HG03342 (cell line): ENCODE measurements at regions not wholly inside any gene's neighbourhood (a gene's known extent, or its start where the extent isn't known, plus 50 kb on each side); places are given as distances from the start of the nearest gene placed in this dataset.
A peak's percentile ranks its signal among the peaks of the same experiment; 100 is the strongest.

Experiments
- ATAC-seq: cut with Tn5 transposase; IDR thresholded peaks from one replicate; pipeline ENCODE4 v1.9.1; 2021; ENCODE audit warnings: mild to moderate bottlenecking, moderate library complexity; ENCODE audit not compliant: unreplicated experiment

DNA sequence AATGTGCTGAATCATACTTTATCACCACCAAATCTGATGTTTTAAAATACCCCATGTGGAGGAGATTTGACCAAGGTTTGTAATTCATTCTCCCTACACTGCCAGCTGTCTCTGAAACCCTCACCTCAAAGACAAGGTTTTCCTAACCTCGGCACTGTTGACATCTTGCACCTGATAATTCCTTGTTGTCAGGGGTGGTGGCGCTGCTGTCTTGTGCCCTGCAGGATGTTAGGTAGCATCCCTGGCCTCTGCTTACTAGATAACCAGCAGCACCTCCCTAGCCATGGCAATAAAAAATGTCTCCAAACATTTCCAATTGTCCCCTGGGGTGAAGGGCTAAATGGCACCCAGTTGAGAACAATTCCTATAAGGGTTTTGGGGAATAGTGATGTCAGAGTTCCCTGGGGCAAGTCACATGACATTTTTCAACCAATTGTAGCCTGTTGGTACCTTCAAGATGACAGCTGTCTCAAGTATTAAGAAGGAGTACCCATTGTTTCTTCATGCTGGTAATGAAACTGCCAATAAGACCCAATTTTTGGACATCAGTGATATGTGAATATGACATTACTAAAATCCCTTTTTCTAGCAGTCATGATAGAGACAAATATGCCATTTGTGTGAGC, 160.6 kb upstream of the PLCXD3 start:
- ATAC-seq: no peak

- ATAC-seq: no peak
These were observed 159.8 kb upstream of the PLCXD3 start for GRCh38 chr5:41670216-41670615.

DNA sequence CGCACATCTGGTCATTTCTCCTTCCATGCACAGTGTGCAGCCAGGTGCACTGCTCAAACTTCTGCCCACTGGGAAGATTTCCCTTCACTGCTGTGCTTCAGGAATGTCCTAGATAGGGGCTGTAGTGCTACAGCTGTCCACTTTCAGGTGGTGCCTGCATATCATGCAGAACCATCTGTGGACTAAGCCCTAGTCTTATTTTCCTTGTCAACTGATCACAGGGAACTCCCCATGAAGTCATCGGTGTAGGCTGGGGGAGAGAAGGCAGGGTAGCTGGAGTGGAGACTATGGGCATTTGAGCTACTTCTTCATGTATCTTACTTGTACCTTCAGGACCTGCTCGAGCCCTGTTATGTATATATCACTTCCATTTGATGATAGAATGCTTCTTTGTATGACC, 150.9 kb upstream of the PLCXD3 start:
- ATAC-seq: no peak

- ATAC-seq: no peak
These were observed 146.2 kb upstream of the PLCXD3 start for GRCh38 chr5:41656597-41656996.

DNA sequence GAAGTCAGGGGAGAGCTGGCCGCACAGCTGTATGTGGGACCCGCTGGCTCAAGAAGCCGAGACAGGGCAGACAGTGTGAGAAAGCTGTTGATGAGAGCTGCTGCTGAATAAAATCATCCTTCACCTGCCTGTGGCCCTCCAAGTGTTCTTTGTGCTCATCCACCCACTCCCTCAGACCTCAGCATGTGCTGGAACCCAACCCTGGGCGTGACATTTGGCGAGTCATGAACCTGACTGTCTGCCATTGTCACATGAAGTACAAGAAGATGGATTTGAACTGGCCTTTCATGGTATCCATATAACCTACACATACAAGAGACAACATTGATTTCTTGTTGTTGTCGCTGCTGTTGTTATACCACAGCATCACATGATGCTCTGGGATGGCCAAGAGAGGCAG, 139.7 kb upstream of the PLCXD3 start:
- ATAC-seq: no peak

- ATAC-seq: no peak
These were observed 139.3 kb upstream of the PLCXD3 start for GRCh38 chr5:41649659-41650058.

DNA sequence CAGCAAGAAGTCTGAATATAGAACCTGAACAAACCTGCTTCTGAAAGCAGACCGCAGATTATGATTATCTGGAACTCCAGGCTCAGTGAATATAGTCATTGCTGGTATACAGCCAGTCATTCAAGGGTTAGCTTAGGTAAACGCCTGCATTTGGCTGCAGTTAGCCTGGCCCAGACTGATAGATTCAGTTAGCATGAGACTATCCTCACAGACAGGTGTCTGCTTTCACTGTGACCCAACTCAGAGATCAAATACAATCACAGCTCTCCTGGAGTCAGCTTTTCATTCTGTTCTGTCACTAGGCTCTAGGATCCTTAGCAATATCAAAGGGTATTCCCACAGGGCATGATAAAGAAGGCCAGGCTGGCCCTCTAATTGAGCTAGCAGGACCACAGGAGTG, 138.6 kb upstream of the PLCXD3 start:
- no peak for ATAC-seq

GRCh38 chr5:41641621-41642020, 131.2 kb upstream of the PLCXD3 start:
- ATAC-seq: no peak

DNA sequence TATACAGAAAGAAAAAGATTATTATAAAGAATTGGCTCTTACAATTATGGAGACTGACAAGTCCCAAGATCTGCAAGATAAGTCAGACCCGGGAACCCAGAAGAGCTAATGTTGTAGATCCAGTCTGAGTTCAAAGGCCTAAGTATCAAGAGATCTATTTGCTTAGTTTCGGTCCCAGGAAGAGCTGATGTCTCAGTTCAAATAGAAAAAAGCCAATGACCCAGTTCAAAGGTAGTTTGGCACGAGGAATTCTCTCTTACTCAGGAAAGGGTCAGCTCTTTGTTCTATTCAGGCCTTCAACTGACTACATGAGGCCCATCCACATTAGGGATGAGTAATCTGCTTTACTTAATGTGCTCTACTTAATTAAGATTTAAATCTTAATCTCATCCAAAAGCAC, 128.3 kb upstream of the PLCXD3 start:
- no peak for ATAC-seq

GRCh38 chr5:41637869-41638268, 127.5 kb upstream of the PLCXD3 start:
- no peak for ATAC-seq

- no peak for ATAC-seq
These were observed 127.0 kb upstream of the PLCXD3 start for GRCh38 chr5:41637424-41637823.

GRCh38 chr5:41636605-41637004, 126.2 kb upstream of the PLCXD3 start:
- ATAC-seq: peak; percentile 88

GRCh38 chr5:41629897-41630296, 119.5 kb upstream of the PLCXD3 start:
- no peak for ATAC-seq

- no peak for ATAC-seq
These were observed 115.2 kb upstream of the PLCXD3 start for GRCh38 chr5:41625571-41625970.

- ATAC-seq: no peak
These were observed 111.0 kb upstream of the PLCXD3 start for GRCh38 chr5:41621420-41621819.

DNA sequence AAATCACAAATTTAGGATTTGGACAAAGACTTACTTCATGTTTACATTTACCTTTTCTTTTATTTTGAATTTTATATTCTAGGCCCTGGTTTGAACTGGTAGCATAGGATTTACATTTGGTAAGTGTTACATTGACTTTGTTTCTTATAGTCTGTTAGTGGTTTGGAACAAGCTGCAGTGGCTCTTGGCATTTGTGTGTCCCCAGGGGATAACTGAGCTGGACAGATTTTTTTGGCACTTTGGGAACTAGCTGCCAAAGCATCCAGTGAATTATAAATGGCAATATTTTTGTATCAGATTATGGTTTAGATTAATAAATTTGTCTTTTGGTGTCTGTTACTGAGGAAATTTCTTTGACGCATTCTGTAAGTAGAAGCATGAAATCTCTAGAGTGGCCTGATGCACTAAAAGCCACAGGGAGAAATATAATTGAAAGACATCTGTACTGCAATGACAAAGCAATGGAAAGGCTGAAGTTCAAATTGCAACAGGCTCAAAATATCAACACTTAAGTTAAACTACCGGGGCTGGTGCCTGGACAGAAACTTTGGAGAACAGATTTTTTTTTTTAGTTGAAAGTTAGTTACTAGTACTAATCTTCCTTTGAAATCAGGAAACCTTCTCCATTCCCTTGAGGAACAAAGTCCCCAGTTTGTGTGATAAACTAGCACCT, 107.6 kb upstream of the PLCXD3 start:
- no peak for ATAC-seq

GRCh38 chr5:41610386-41610785, 100.0 kb upstream of the PLCXD3 start:
- no peak for ATAC-seq

- no peak for ATAC-seq
These were observed 90.3 kb upstream of the PLCXD3 start for GRCh38 chr5:41600731-41601130.

DNA sequence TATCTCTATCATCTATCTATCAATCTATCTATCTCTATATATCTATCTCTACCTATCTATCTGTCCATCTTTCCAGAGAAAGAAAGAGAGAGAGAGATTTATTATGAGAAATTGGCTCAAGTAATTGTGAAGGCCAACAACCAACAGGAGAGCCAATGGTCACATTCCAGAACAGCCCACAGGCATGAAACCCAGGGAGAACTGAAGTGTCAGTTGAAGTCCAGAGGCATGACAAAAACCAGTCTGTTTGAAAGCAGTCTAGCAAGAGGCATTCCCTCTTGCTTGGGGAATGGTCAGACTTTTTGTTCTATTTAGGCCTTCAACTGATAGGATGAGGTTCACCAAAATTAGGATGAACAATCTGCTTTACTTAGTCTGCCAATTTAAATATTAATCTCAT, 87.6 kb upstream of the PLCXD3 start:
- ATAC-seq: no peak

DNA sequence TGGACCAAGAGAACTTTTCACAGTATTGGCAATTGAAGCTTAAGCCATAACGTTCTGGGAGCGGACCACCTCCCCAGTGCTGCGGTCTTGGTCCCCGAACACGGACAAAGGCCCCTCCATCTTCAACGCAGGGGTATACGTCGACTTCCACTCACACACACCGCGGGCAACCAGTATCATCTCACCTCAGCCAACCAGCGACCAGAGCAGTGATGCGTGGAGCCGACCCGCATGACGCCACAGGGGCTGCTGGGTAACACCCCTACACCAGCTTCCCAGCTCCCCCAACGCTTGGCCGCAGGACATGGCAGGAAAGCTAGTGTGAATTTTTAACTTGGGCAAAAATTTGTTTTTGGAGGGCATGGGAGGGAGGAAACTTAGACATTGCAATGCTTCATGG, 77.3 kb upstream of the PLCXD3 start:
- ATAC-seq: no peak

DNA sequence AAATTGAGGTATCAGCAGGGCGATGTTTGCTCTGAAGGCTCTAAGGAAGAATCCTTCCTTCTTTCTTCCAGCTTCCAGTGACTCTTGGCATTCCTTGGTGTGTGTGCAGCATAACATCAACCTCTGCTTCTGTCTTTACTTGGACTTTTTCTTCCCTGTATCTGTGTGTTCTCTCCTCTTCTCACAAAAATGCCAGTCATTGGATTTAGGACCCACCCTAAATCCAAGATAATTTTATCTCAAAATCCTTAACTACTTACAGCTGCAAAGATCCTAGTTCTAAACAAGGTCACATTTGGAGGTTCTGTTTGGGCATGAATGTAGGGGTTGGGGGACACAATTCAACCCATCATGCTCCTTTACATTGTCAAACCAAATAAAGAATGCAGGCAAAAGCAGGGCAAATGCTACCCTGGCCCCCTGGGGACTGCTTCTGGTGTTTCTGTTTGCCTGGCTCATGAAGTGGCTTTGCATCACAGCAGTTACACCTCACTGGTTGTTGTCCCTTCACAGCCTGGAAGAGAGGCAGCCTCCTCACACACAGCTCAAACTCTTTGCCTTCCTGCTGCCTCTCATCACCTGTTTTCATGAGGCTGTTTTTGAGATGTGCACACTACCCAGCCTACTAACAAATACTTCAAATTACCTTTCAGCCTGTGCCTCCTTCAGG, 64.8 kb upstream of the PLCXD3 start:
- ATAC-seq: no peak

DNA sequence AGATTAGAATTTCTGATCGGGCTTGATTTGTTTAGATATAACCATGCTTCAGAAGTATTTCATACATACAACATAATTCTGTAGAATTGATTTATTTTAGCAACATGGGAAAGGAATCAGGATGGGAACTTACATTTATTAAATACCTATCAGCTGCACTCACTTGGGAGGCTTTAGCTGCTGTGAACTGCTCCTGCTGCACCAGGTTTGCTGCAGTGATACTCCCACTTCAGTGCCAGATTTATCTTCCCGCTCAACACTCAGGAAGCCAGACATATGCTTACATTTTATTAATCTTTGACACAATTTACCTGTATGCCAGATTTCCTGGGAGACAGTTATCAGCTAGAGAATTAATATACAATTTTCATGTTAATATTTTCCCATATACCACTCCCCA, 64.0 kb upstream of the PLCXD3 start:
- ATAC-seq: no peak
